OCI-LY1 (cell line): ENCODE measurements at regions not wholly inside any gene's neighbourhood (a gene's known extent, or its start where the extent isn't known, plus 50 kb on each side); places are given as distances from the start of the nearest gene placed in this dataset.

Experiments
- H2AFZ ChIP-seq: fragments of 200-600 bp; sonication (generic), shearing (Covaris generic); 2 replicates; pipeline ENCODE4 v1.6.0; 2014; ENCODE audit warnings: antibody characterized with exemption, mild to moderate bottlenecking, low read length
- H3F3A ChIP-seq: fragments of 200-600 bp; sonication (generic), shearing (Covaris generic); 2 replicates; pipeline ENCODE4 v1.6.0; 2014; ENCODE audit warnings: mild to moderate bottlenecking, antibody characterized with exemption, low read length, moderate library complexity; ENCODE audit not compliant: insufficient read depth
- H3K27ac ChIP-seq: fragments of 200-600 bp; sonication (generic); 2 replicates; pipeline ENCODE4 v1.5.1; 2014; ENCODE audit warnings: low read length, mixed run types, mild to moderate bottlenecking, low read depth; ENCODE audit not compliant: poor library complexity, severe bottlenecking
- H3K27me3 ChIP-seq: fragments of 200-600 bp; sonication (generic); 2 replicates; pipeline ENCODE4 v1.6.0; 2014; ENCODE audit warnings: antibody characterized with exemption, mild to moderate bottlenecking, low read length, moderate library complexity; ENCODE audit not compliant: insufficient read depth
- H3K36me3 ChIP-seq: fragments of 200-600 bp; sonication (generic); 2 replicates; pipeline ENCODE4 v1.6.1; 2014; ENCODE audit warnings: mild to moderate bottlenecking, antibody characterized with exemption, low read length, moderate library complexity, mixed read lengths; ENCODE audit not compliant: insufficient read depth
- H3K4me1 ChIP-seq: fragments of 200-600 bp; sonication (generic); 2 replicates; pipeline ENCODE4 v1.5.1; 2014; ENCODE audit warnings: mild to moderate bottlenecking, low read length, moderate library complexity; ENCODE audit not compliant: insufficient read depth, severe bottlenecking
- H3K4me2 ChIP-seq: fragments of 200-600 bp; sonication (generic), shearing (Covaris generic); 2 replicates; pipeline ENCODE4 v1.6.1; 2014; ENCODE audit warnings: low read length
- H3K4me3 ChIP-seq: fragments of 200-600 bp; sonication (generic); 2 replicates; pipeline ENCODE4 v1.5.1; 2014; ENCODE audit warnings: low read length, low read depth, mild to moderate bottlenecking, mixed read lengths; ENCODE audit not compliant: poor library complexity, severe bottlenecking
- H3K79me2 ChIP-seq: fragments of 200-600 bp; shearing (Covaris generic); 2 replicates; pipeline ENCODE4 v1.6.1; 2016; ENCODE audit warnings: mixed run types, low read length, mixed read lengths; ENCODE audit not compliant: insufficient read depth
- H3K9ac ChIP-seq: fragments of 200-600 bp; sonication (generic), shearing (Covaris generic); 2 replicates; pipeline ENCODE4 v1.6.1; 2014; ENCODE audit warnings: mild to moderate bottlenecking, low read length, mixed read lengths
- H3K9me2 ChIP-seq: fragments of 200-600 bp; sonication (generic), shearing (Covaris generic); 2 replicates; pipeline ENCODE4 v1.6.1; 2014; ENCODE audit warnings: low read depth, mild to moderate bottlenecking, low read length, mixed read lengths
- H3K9me3 ChIP-seq: fragments of 200-600 bp; shearing (Covaris generic); 2 replicates; pipeline ENCODE4 v1.6.1; 2014; ENCODE audit warnings: low read length, mixed read lengths
- H4K20me1 ChIP-seq: fragments of 200-600 bp; sonication (generic), shearing (Covaris generic); 2 replicates; pipeline ENCODE4 v1.6.0; 2016; ENCODE audit warnings: mild to moderate bottlenecking, low read length; ENCODE audit not compliant: insufficient read depth
- CTCF ChIP-seq: fragments of 200-600 bp; sonication (generic), shearing (Covaris generic); IDR thresholded peaks from 2 replicates; pipeline ENCODE4 v1.5.1; 2017; ENCODE audit warnings: mild to moderate bottlenecking, antibody characterized with exemption, low read length, moderate library complexity, mixed read lengths
- EZH2 ChIP-seq: fragments of 200-600 bp; sonication (generic), shearing (Covaris generic); IDR thresholded peaks from 2 replicates; pipeline ENCODE4 v1.8.0; 2017; ENCODE audit warnings: borderline replicate concordance, mixed run types, mild to moderate bottlenecking, antibody characterized with exemption, low read length, moderate library complexity, mixed read lengths

- Histone ChIP-seq H3K27me3 (no peaks in the 10 kb centered on the region), H3K79me2 (no peaks in the 10 kb centered on the region), H3K4me1 (no peaks in the 10 kb centered on the region), H3K27ac (no peak overlapping the region), H3K9me3 (no peaks in the 10 kb centered on the region), H3K9me2 (no peaks in the 10 kb centered on the region), H3K4me3 (no peak overlapping the region), H2AFZ (no peak overlapping the region), H3F3A (no peaks in the 10 kb centered on the region), H3K36me3 (no peaks in the 10 kb centered on the region), H3K9ac (no peak overlapping the region), H4K20me1 (no peaks in the 10 kb centered on the region), H3K4me2 (no peak overlapping the region)
- no peak for TF ChIP-seq CTCF
- TF ChIP-seq EZH2: no peak
These were observed 678.8 kb upstream of the NR3C2 start for GRCh38 chr4:149121023-149121404.

- Histone ChIP-seq H3K9me3 (no peaks in the 10 kb centered on the region), H3K4me1 (no peaks in the 10 kb centered on the region)
These were observed 678.3 kb upstream of the NR3C2 start for GRCh38 chr4:149120331-149121022.

GRCh38 chr4:149116806-149117205, 674.6 kb upstream of the NR3C2 start:
- H3K9me3 ChIP-seq: no peaks in the 10 kb centered on the region
- no peak overlapping the region for H3K9ac ChIP-seq
- H3K4me1 ChIP-seq: no peaks in the 10 kb centered on the region
- no peaks in the 10 kb centered on the region for H4K20me1 ChIP-seq
- no peaks in the 10 kb centered on the region for H3K9me2 ChIP-seq
- no peak overlapping the region for H3K4me2 ChIP-seq
- no peaks in the 10 kb centered on the region for H3K27me3 ChIP-seq
- no peak overlapping the region for H3K4me3 ChIP-seq
- H3K27ac ChIP-seq: no peak overlapping the region
- no peak for TF ChIP-seq EZH2
- TF ChIP-seq CTCF: no peak
- no peaks in the 10 kb centered on the region for H3F3A ChIP-seq
- H3K79me2 ChIP-seq: no peaks in the 10 kb centered on the region
- no peak overlapping the region for H2AFZ ChIP-seq
- H3K36me3 ChIP-seq: no peaks in the 10 kb centered on the region

More at GRCh38 chr4:149120331-149121022, 678.3 kb upstream of the NR3C2 start:
- Histone ChIP-seq H3K4me2 (no peak overlapping the region), H3K9me2 (no peaks in the 10 kb centered on the region), H2AFZ (no peak overlapping the region), H3K27me3 (no peaks in the 10 kb centered on the region), H3F3A (no peaks in the 10 kb centered on the region), H3K9ac (no peak overlapping the region), H4K20me1 (no peaks in the 10 kb centered on the region), H3K79me2 (no peaks in the 10 kb centered on the region), H3K36me3 (no peaks in the 10 kb centered on the region), H3K4me3 (no peak overlapping the region), H3K27ac (no peak overlapping the region)
- TF ChIP-seq EZH2 (no peak), CTCF (no peak)
